ENCODE measurements at regions not wholly inside any gene's neighbourhood (a gene's known extent, or its start where the extent isn't known, plus 50 kb on each side); places are given as distances from the start of the nearest gene placed in this dataset.

GRCh38 chr1:31515936-31516335, 60.4 kb upstream of the TINAGL1 start:
- TF ChIP-seq GTF2I (CRISPR knock-in tag; conservative IDR thresholded peaks at IDR 0.05): no peak
- no peak for TF ChIP-seq CTCF (IDR thresholded peaks at IDR 0.05)
- TF ChIP-seq, protein P1, sequence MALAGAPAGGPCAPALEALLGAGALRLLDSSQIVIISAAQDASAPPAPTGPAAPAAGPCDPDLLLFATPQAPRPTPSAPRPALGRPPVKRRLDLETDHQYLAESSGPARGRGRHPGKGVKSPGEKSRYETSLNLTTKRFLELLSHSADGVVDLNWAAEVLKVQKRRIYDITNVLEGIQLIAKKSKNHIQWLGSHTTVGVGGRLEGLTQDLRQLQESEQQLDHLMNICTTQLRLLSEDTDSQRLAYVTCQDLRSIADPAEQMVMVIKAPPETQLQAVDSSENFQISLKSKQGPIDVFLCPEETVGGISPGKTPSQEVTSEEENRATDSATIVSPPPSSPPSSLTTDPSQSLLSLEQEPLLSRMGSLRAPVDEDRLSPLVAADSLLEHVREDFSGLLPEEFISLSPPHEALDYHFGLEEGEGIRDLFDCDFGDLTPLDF (CRISPR knock-in tag; IDR thresholded peaks at IDR 0.05): no peak
- no peak for TF ChIP-seq TP53 (CRISPR knock-in tag; IDR thresholded peaks at IDR 0.05)
- no peak for TF ChIP-seq ELF4 (CRISPR knock-in tag; IDR thresholded peaks at IDR 0.05; ENCODE audit: low read depth)
- TF ChIP-seq, protein P2, sequence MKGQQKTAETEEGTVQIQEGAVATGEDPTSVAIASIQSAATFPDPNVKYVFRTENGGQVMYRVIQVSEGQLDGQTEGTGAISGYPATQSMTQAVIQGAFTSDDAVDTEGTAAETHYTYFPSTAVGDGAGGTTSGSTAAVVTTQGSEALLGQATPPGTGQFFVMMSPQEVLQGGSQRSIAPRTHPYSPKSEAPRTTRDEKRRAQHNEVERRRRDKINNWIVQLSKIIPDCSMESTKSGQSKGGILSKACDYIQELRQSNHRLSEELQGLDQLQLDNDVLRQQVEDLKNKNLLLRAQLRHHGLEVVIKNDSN (CRISPR knock-in tag; IDR thresholded peaks at IDR 0.05): no peak
- no peak for TF ChIP-seq EMX1 (CRISPR knock-in tag; IDR thresholded peaks at IDR 0.05)
- no peak for TF ChIP-seq TEAD4 (CRISPR knock-in tag; IDR thresholded peaks at IDR 0.05)

All from WTC11 (cell line).